NK-92 treated with Interleukin-12 subunit alpha and Interleukin-12 subunit beta, amount 100 ng/mL, for 24 hours (cell line): ENCODE measurements at regions not wholly inside any gene's neighbourhood (a gene's known extent, or its start where the extent isn't known, plus 50 kb on each side); places are given as distances from the start of the nearest gene placed in this dataset.
"Not testable (repeated sequence)": the region's sequence is repeated elsewhere in the genome, so short reads cannot be mapped to it uniquely, and the experiment has no call there.

Source experiments
- DNase-seq: peaks from one replicate; lab custom pipeline; 2025; lab: John Stamatoyannopoulos, UW

GRCh38 chr2:236769981-236770671 lies 200.5 kb downstream of the ACKR3 start:
- DNase-seq: no peak

DNA sequence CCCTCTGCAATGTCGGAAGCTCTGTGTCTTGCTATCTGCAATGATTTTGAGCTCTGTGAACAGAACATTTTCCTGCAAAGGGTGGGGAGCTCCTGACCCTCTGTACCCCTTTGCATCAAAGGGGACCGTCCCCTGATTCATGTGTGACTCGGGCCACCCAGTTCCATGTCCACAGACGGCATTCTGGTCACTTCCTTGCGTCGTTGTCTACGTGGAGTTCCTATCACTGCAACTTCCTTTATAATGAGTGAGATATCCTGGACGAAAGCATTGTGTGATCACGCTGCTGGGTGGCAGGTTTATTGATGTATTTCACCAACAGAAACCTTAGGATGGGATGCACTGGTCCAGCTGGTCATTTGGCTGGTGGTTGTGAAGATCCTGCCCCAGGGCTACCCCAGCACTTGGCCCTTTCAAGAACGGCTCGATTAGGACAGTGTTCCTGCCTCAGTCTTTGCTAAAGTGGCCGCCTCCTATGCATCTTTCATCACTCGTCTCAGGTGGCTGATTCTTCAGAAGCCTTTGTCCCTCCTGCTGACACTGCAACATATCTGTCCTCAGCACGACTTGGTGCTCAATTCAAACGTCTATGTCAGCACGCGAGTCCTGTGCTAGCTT lies 202.7 kb downstream of the ACKR3 start:
- DNase-seq: no peak

DNA sequence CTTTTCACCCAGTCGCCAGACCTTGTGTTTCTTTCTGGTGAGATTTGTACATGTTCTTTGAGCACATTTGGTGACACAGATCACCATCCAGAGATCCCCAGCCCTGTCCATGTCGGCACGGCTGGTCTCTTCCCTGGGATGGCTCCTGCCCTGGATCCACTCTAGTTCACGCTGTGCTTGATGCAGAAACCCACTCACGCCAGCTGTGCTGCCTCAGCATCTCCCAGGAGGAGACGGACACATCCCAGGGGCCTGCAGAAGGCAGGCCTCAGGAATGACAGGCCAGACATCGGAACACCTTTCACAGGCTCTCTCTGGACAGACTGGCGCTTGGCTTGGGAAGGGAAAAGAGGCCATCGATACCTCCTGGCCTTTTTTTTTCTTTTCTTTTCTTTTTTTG lies 203.6 kb downstream of the ACKR3 start:
- no peak for DNase-seq

- no peak for DNase-seq
These were observed 204.5 kb downstream of the ACKR3 start for GRCh38 chr2:236774171-236774570.

- no peak for DNase-seq
These were observed 205.9 kb downstream of the ACKR3 start for GRCh38 chr2:236775511-236775910.

DNA sequence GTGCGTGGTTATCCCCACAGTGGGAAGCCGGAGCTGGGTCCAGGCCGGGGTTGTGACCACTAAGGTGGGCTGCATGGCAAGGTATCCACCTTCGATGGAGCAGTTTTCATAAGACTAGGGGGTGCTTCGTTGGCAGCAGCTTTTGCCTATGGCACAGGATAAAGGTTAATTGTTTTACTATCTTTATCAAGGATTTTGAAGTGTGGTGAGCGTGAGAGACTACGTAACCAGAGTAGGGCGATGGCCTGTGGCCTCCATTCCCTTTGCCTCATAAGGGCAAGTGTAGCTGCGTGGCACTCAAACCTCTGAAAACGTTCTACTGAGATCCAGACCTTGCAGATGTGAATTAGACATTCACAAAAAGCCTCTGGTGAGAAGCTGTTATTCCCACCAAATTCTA lies 206.6 kb downstream of the ACKR3 start:
- no peak for DNase-seq

GRCh38 chr2:236776695-236777251 lies 207.1 kb downstream of the ACKR3 start:
- DNase-seq: no peak

- no peak for DNase-seq
These were observed 207.8 kb downstream of the ACKR3 start for GRCh38 chr2:236777408-236777807.

DNA sequence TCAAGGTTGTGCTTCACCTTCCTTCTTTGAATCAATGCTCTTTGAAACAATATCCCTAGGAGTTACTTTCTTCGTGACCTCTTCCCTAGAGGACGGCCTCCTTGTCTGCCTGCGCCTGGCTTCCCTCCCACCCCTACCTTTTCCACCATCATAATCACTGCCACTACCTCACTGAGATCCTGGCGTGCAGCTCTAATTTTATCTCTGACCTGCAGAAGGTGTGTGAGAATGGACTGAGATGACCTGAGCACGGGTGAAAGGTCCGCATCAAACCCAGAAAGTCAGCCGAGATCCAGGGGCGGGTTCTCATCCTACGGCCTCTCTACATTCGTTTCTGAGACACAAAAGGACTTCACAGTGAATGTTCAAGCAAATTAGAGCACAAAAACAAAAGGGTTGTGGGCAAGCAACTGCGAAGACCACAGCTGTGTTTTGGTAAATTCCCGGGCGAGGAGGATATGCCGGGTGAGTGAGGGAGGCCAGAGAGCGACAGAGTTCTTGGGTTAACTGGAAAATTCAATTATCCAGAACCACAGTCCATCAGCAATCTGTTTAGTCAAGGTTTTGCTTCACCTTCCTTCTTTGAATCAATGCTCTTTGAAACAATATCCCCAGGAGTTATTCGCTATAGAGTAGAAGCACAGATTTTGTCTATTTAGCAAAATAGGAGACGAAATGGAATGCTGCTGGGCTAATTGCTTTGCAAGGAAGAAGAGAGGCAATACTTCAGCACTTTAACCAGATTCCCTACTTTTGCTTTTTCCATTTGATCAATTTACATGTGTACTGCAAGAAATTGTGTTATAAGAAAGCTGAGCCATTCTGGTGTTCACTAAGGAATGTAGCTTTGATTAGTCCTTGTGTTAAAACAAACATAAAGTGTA lies 212.6 kb downstream of the ACKR3 start:
- DNase-seq: no peak

DNA sequence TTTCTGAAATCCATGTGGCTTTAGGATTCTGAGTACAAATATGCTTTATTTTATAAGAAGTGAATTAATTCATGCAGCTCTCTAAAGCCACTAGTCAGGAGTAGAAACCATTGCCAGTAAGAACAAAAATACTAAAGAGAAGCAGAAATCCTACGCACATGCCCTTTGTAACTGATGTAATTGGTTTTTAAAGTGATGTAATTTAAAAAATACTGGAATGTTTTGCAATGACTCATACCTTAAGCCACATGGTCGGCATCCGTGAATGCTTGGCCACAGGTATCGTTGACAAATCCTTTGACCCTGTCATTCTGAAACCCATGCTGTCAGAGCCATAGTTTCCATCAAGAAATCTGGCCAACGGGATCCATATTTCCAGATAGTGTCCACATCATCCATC lies 213.3 kb downstream of the ACKR3 start:
- no peak for DNase-seq

GRCh38 chr2:236783417-236784020 lies 213.9 kb downstream of the ACKR3 start:
- no peak for DNase-seq

DNA sequence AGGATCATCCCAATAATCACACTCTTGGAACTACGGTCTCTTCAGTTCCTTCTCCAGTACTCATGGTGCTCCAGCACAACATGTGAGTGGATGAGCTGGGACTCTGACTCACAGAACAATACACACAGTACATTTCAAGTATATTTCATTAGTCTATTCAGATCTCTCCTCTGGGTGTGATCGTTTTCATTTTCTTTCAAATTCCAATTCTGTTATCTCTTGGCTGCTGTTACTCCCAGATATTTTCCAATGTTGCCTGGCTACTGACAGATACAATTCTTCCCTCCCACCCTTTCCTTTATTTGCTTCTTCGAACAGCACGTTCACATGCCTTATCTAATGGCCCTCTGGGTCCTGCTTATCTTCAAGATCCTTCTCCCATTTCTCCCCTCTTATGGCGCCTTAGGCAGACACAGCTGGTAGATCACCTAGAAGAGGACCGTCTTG lies 216.0 kb downstream of the ACKR3 start:
- DNase-seq: no peak

DNA sequence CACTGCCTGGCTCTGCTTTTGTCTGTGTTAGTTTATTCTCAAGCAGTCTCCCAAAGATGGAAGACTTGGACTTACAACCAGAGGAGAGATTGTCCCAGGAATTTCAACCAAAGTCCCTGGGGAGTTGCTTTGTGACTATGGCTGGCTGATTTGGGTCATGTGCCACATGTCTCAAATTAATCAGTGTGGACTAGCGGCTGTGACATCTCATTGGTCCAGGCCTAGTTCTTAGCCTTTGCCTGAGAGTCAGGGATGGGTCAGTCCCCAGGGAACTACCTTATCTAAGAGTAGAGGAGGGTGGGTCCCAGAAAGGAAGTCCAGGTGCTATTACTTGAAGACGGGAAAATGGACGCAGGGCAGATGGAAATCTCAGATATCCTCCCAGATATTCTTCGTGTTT lies 217.1 kb downstream of the ACKR3 start:
- DNase-seq: no peak

GRCh38 chr2:236787376-236787775 lies 217.8 kb downstream of the ACKR3 start:
- not testable (repeated sequence) for DNase-seq

GRCh38 chr2:236787885-236788284 lies 218.3 kb downstream of the ACKR3 start:
- DNase-seq: no peak

- DNase-seq: no peak
These were observed 221.3 kb downstream of the ACKR3 start for GRCh38 chr2:236790963-236791362.

GRCh38 chr2:236793023-236794011 lies 223.7 kb downstream of the ACKR3 start:
- DNase-seq: no peak

DNA sequence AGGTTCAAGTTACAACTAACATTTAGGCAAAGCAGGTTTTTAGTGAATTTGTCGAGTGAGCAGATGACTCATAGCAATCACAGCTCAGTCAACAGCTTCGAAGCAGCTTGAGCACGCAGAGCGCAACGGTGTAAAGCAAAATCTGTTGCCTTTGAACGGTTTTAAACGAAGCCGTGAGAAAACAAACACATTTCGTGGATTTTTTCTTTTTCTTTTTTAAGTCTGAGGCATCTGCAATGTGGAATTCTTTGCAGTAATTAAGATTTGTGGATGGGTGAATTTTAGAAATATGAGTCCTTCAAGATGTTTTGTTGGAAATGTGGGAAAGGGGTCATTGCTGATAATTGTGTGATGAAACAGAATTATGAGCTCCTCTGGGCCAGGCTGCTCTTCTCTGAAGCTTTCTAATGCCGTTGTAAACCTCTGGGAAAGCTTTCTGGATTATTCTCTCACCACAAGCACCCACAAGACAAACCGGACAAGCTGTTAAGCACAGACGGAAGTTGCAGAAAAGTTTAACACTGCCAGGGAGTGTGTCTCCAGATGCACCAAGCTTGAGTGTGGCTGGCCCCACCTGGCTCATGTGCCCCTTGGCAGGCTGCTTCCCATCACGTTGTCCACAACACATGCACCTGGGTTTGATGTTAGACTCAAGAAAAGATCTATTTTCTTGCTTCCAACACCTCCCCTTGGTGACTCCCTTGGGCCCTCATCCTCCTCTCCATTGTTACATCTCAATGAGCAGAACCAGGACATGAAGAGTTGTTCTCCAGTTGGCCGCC lies 224.7 kb downstream of the ACKR3 start:
- no peak for DNase-seq

DNA sequence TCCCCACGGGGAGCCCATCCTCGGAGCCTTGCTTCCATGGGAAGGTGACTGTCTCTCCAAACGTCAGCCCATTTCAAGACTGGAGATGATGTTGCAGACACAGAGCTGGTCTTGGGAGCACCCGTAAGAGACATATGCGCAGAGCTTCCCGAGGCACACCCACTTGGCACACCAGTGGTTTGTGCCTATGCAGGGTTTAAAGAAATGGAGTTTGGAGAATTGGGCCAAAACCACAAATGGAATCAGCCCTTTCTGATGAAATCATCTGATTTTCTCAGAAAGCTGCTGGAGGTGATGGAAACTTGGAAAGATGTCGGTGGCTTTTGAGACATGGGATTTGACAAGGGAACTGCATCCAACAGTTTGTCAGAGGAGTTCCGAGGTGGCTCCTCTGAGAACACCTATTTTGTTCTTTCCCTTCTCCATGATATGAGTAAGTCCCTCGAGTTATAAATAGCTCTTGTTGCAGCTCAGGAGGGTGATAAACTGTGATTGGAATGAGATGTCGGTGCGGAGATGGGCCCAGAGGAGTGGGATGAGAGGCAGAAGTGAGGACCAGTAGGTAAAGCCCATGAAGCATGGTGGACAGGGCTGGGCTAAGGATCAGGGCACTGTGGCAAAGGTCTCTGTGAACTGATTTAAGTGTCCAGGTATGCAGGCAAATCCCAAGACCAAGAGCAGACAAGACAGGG lies 225.7 kb downstream of the ACKR3 start:
- DNase-seq: no peak

DNA sequence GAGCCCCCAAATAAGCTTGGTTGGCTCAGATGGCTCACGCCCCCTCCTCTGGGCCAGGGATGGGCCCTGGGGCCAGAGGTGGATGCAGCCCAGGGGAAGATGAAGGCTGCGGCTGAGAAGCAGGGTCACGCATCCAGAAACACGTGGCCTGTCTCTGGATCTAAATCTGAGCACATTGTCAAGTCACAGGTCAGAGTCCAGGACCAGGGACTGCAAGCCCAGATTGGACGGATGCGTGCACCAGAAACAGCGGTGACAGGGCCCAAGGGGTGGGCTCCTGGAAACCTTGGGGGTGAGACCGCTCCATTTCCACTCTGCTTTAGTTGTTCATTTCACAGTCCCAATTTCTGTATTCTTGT lies 226.2 kb downstream of the ACKR3 start:
- no peak for DNase-seq
